ENCODE measurements at regions not wholly inside any gene's neighbourhood (a gene's known extent, or its start where the extent isn't known, plus 50 kb on each side); places are given as distances from the start of the nearest gene placed in this dataset.

GRCh38 chr2:240235149-240235803 lies 94.8 kb upstream of the OTOS start:
- Histone ChIP-seq H3K27ac (ENCODE audit: low read depth, low read length, severe bottlenecking) (no peak overlapping the region), H3K4me3 (ENCODE audit: extremely low read depth, insufficient read depth, low read length, poor library complexity, severe bottlenecking) (no peak overlapping the region), H3K9me3 (ENCODE audit: control insufficient read depth, low read length) (no peaks in the 10 kb centered on the region), H3K36me3 (ENCODE audit: control insufficient read depth, insufficient read depth, low read length) (no peaks in the 10 kb centered on the region), H3K4me1 (ENCODE audit: control insufficient read depth, insufficient read depth, low read length, poor library complexity, severe bottlenecking) (no peaks in the 10 kb centered on the region)
- WGBS, 2 experiments (ENCODE audit: insufficient coverage in 2 of 2): 86 to 90% methylated on average over 11 to 13 of the region's 17 CpGs

- Histone ChIP-seq H3K4me3 (ENCODE audit: extremely low read depth, insufficient read depth, low read length, poor library complexity, severe bottlenecking) (no peak overlapping the region), H3K36me3 (ENCODE audit: control insufficient read depth, insufficient read depth, low read length) (no peaks in the 10 kb centered on the region), H3K27ac (ENCODE audit: low read depth, low read length, severe bottlenecking) (no peak overlapping the region), H3K4me1 (ENCODE audit: control insufficient read depth, insufficient read depth, low read length, poor library complexity, severe bottlenecking) (no peaks in the 10 kb centered on the region), H3K9me3 (ENCODE audit: control insufficient read depth, low read length) (no peaks in the 10 kb centered on the region)
- WGBS, 2 experiments (ENCODE audit: insufficient coverage in 2 of 2): 90 to 92% methylated on average over 7 to 8 of the region's 8 CpGs
These were observed 95.4 kb upstream of the OTOS start for GRCh38 chr2:240235811-240236210.

- 55 to 59% methylated on average over 6 to 7 of the region's 12 CpGs for WGBS, 2 experiments (ENCODE audit: insufficient coverage in 2 of 2)
- no peaks in the 10 kb centered on the region for H3K36me3 ChIP-seq (ENCODE audit: control insufficient read depth, insufficient read depth, low read length)
- H3K4me1 ChIP-seq (ENCODE audit: control insufficient read depth, insufficient read depth, low read length, poor library complexity, severe bottlenecking): no peaks in the 10 kb centered on the region
- H3K9me3 ChIP-seq (ENCODE audit: control insufficient read depth, low read length): no peaks in the 10 kb centered on the region
- no peak overlapping the region for H3K27ac ChIP-seq (ENCODE audit: low read depth, low read length, severe bottlenecking)
- no peak overlapping the region for H3K4me3 ChIP-seq (ENCODE audit: extremely low read depth, insufficient read depth, low read length, poor library complexity, severe bottlenecking)
These were observed 96.0 kb upstream of the OTOS start for GRCh38 chr2:240236217-240237111.

GRCh38 chr2:240237609-240238174 lies 97.2 kb upstream of the OTOS start:
- Histone ChIP-seq H3K4me1 (ENCODE audit: control insufficient read depth, insufficient read depth, low read length, poor library complexity, severe bottlenecking) (no peaks in the 10 kb centered on the region), H3K36me3 (ENCODE audit: control insufficient read depth, insufficient read depth, low read length) (no peaks in the 10 kb centered on the region), H3K9me3 (ENCODE audit: control insufficient read depth, low read length) (no peaks in the 10 kb centered on the region), H3K27ac (ENCODE audit: low read depth, low read length, severe bottlenecking) (no peak overlapping the region), H3K4me3 (ENCODE audit: extremely low read depth, insufficient read depth, low read length, poor library complexity, severe bottlenecking) (no peak overlapping the region)
- WGBS, 2 experiments (ENCODE audit: insufficient coverage in 2 of 2): 90% methylated on average over 11 of the region's 11 CpGs

- WGBS, 2 experiments (ENCODE audit: insufficient coverage in 2 of 2): 80 to 100% methylated on average over 1 of the region's 1 CpG
- no peaks in the 10 kb centered on the region for H3K4me1 ChIP-seq (ENCODE audit: control insufficient read depth, insufficient read depth, low read length, poor library complexity, severe bottlenecking)
- no peak overlapping the region for H3K27ac ChIP-seq (ENCODE audit: low read depth, low read length, severe bottlenecking)
- H3K36me3 ChIP-seq (ENCODE audit: control insufficient read depth, insufficient read depth, low read length): no peaks in the 10 kb centered on the region
- no peak overlapping the region for H3K4me3 ChIP-seq (ENCODE audit: extremely low read depth, insufficient read depth, low read length, poor library complexity, severe bottlenecking)
- no peaks in the 10 kb centered on the region for H3K9me3 ChIP-seq (ENCODE audit: control insufficient read depth, low read length)
These were observed 97.7 kb upstream of the OTOS start for GRCh38 chr2:240238201-240238600.

GRCh38 chr2:240238786-240239185 lies 98.3 kb upstream of the OTOS start:
- Histone ChIP-seq H3K4me3 (ENCODE audit: extremely low read depth, insufficient read depth, low read length, poor library complexity, severe bottlenecking) (no peak overlapping the region), H3K27ac (ENCODE audit: low read depth, low read length, severe bottlenecking) (no peak overlapping the region), H3K9me3 (ENCODE audit: control insufficient read depth, low read length) (no peaks in the 10 kb centered on the region), H3K4me1 (ENCODE audit: control insufficient read depth, insufficient read depth, low read length, poor library complexity, severe bottlenecking) (no peaks in the 10 kb centered on the region), H3K36me3 (ENCODE audit: control insufficient read depth, insufficient read depth, low read length) (no peaks in the 10 kb centered on the region)
- WGBS, 2 experiments (ENCODE audit: insufficient coverage in 2 of 2): 71% methylated on average over 1 of the region's 1 CpG; no CpG with 5 or more reads in 1 of the 2 experiments

- no peaks in the 10 kb centered on the region for H3K9me3 ChIP-seq (ENCODE audit: control insufficient read depth, low read length)
- no peaks in the 10 kb centered on the region for H3K36me3 ChIP-seq (ENCODE audit: control insufficient read depth, insufficient read depth, low read length)
- WGBS, 2 experiments (ENCODE audit: insufficient coverage in 2 of 2): 73 to 91% methylated on average over 1 of the region's 1 CpG
- H3K27ac ChIP-seq (ENCODE audit: low read depth, low read length, severe bottlenecking): no peak overlapping the region
- no peaks in the 10 kb centered on the region for H3K4me1 ChIP-seq (ENCODE audit: control insufficient read depth, insufficient read depth, low read length, poor library complexity, severe bottlenecking)
- H3K4me3 ChIP-seq (ENCODE audit: extremely low read depth, insufficient read depth, low read length, poor library complexity, severe bottlenecking): no peak overlapping the region
These were observed 98.9 kb upstream of the OTOS start for GRCh38 chr2:240239325-240239724.

- Histone ChIP-seq H3K4me1 (ENCODE audit: control insufficient read depth, insufficient read depth, low read length, poor library complexity, severe bottlenecking) (no peaks in the 10 kb centered on the region), H3K27ac (ENCODE audit: low read depth, low read length, severe bottlenecking) (no peak overlapping the region), H3K4me3 (ENCODE audit: extremely low read depth, insufficient read depth, low read length, poor library complexity, severe bottlenecking) (no peak overlapping the region), H3K9me3 (ENCODE audit: control insufficient read depth, low read length) (no peaks in the 10 kb centered on the region), H3K36me3 (ENCODE audit: control insufficient read depth, insufficient read depth, low read length) (no peaks in the 10 kb centered on the region)
- 71 to 83% methylated on average over 1 of the region's 2 CpGs for WGBS, 2 experiments (ENCODE audit: insufficient coverage in 2 of 2)
These were observed 99.7 kb upstream of the OTOS start for GRCh38 chr2:240240017-240240734.

GRCh38 chr2:240240781-240241180 lies 100.3 kb upstream of the OTOS start:
- no CpG with 5 or more reads among the region's 1 CpG for WGBS, 2 experiments (ENCODE audit: insufficient coverage in 2 of 2)
- Histone ChIP-seq H3K4me1 (ENCODE audit: control insufficient read depth, insufficient read depth, low read length, poor library complexity, severe bottlenecking) (no peaks in the 10 kb centered on the region), H3K27ac (ENCODE audit: low read depth, low read length, severe bottlenecking) (no peak overlapping the region)

GRCh38 chr2:240241572-240241971 lies 101.1 kb upstream of the OTOS start:
- no peak overlapping the region for H3K4me3 ChIP-seq (ENCODE audit: extremely low read depth, insufficient read depth, low read length, poor library complexity, severe bottlenecking)
- H3K27ac ChIP-seq (ENCODE audit: low read depth, low read length, severe bottlenecking): no peak overlapping the region
- no peaks in the 10 kb centered on the region for H3K36me3 ChIP-seq (ENCODE audit: control insufficient read depth, insufficient read depth, low read length)
- no peaks in the 10 kb centered on the region for H3K9me3 ChIP-seq (ENCODE audit: control insufficient read depth, low read length)
- WGBS, 2 experiments (ENCODE audit: insufficient coverage in 2 of 2): no CpG with 5 or more reads among the region's 2 CpGs
- H3K4me1 ChIP-seq (ENCODE audit: control insufficient read depth, insufficient read depth, low read length, poor library complexity, severe bottlenecking): no peaks in the 10 kb centered on the region

More at GRCh38 chr2:240240781-240241180, 100.3 kb upstream of the OTOS start:
- Histone ChIP-seq H3K36me3 (ENCODE audit: control insufficient read depth, insufficient read depth, low read length) (no peaks in the 10 kb centered on the region), H3K9me3 (ENCODE audit: control insufficient read depth, low read length) (no peaks in the 10 kb centered on the region), H3K4me3 (ENCODE audit: extremely low read depth, insufficient read depth, low read length, poor library complexity, severe bottlenecking) (no peak overlapping the region)
